Gastroesophageal sphincter (tissue), 3 donors: ENCODE measurements at regions not wholly inside any gene's neighbourhood (a gene's known extent, or its start where the extent isn't known, plus 50 kb on each side); places are given as distances from the start of the nearest gene placed in this dataset.

ENCODE experiments used
- EP300 ChIP-seq: sonication (generic); formaldehyde crosslinking; IDR thresholded peaks from one replicate; pipeline ENCODE4 v1.6.1; 2017; ENCODE audit warnings: antibody characterized with exemption, mild to moderate bottlenecking
- POLR2AphosphoS5 ChIP-seq: sonication (generic); formaldehyde crosslinking; IDR thresholded peaks from one replicate; pipeline ENCODE4 v1.6.1; 2017; ENCODE audit warnings: antibody characterized with exemption
- TF ChIP-seq, protein P1 (sequence below), 4 experiments: fragments of 200-600 bp in 2 of 4; fragments of 450-650 bp in 2 of 4; sonication (generic) in 1 of 4; IDR thresholded peaks; one replicate each; pipeline ENCODE4 v1.5.1; 2017 to 2019; ENCODE audit warnings: antibody characterized with exemption in 4 of 4, mild to moderate bottlenecking in 2 of 4, moderate library complexity in 2 of 4

DNA sequence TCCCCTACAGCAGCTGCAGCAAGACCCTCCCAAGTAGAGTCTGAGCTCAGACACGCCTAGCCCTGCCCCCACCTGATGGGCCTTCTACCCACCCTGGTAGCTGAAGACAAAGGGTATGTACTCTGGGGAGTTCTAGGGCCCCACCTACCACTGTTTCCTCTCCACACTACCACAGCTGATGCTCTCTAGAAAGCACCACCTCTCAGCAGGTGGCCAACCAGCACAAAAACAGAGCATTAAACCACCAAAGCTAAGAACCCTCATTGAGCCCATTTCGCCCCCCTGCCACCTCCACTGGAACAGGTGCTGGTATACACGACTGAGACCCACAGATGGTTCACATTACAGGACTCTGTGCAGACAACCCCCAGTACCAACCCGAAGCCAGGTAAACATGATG is 258.9 kb downstream of the SETD4 start:
- TF ChIP-seq, protein P1, sequence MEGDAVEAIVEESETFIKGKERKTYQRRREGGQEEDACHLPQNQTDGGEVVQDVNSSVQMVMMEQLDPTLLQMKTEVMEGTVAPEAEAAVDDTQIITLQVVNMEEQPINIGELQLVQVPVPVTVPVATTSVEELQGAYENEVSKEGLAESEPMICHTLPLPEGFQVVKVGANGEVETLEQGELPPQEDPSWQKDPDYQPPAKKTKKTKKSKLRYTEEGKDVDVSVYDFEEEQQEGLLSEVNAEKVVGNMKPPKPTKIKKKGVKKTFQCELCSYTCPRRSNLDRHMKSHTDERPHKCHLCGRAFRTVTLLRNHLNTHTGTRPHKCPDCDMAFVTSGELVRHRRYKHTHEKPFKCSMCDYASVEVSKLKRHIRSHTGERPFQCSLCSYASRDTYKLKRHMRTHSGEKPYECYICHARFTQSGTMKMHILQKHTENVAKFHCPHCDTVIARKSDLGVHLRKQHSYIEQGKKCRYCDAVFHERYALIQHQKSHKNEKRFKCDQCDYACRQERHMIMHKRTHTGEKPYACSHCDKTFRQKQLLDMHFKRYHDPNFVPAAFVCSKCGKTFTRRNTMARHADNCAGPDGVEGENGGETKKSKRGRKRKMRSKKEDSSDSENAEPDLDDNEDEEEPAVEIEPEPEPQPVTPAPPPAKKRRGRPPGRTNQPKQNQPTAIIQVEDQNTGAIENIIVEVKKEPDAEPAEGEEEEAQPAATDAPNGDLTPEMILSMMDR (IDR thresholded peaks at IDR 0.05), result no peak
- TF ChIP-seq EP300, result no peak
- no peak for TF ChIP-seq POLR2AphosphoS5
